ENCODE measurements at regions not wholly inside any gene's neighbourhood (a gene's known extent, or its start where the extent isn't known, plus 50 kb on each side); places are given as distances from the start of the nearest gene placed in this dataset.
"Not testable (repeated sequence)": the region's sequence is repeated elsewhere in the genome, so short reads cannot be mapped to it uniquely, and the experiment has no call there.

DNA sequence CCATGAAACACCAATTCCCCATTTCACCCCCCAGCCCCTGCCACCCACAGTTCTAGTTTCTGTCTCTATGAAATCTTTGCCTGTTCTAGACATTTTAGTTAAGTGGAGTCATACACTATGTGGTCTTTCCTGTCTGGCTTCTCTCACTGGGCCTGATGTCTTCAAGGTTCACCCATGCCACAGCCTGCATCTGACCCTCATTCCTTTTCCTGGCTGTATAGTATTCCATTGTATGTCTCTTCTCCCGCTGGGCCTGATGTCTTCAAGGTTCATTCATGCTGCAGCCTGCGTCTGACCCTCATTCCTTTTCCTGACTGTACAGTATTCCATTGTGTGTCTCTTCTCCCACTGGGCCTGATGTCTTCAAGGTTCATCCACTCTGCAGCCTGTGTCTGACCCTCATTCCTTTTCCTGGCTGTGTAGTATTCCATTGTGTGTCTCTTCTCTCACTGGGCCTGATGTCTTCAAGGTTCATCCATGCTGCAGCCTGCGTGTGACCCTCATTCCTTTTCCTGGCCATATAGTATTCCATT lies 191.7 kb downstream of the CRLF2 start:
- no peaks in the 10 kb centered on the region for H3K27me3 ChIP-seq (ENCODE audit: control insufficient read depth, low read length)
- H3F3A ChIP-seq (ENCODE audit: control insufficient read depth, insufficient read depth) = peaks cover 7% of the 10 kb centered on the region
- no peaks in the 10 kb centered on the region for H3K9me2 ChIP-seq (replicated peaks; ENCODE audit: control insufficient read depth, low read length)
- H3K4me2 ChIP-seq (ENCODE audit: low read length) = no peak overlapping the region
- H3K79me2 ChIP-seq (ENCODE audit: control insufficient read depth, low read length) = no peaks in the 10 kb centered on the region
- peaks cover 8% of the 10 kb centered on the region; the same call in 1 of the 2 replicates for H3K9me3 ChIP-seq (ENCODE audit: control insufficient read depth, insufficient read depth, low read length)
- H3K27ac ChIP-seq (ENCODE audit: low read depth, low read length) = no peak overlapping the region
- peaks cover 37% of the 10 kb centered on the region for H3K4me1 ChIP-seq (ENCODE audit: control insufficient read depth, low read length)
- no peak for TF ChIP-seq EZH2phosphoT487 (IDR thresholded peaks at IDR 0.05; ENCODE audit: borderline replicate concordance, low read length)
- no peak for TF ChIP-seq CTCF (IDR thresholded peaks at IDR 0.05; ENCODE audit: low read depth, low read length, poor library complexity, severe bottlenecking)
- no peak overlapping the region for H3K4me3 ChIP-seq (ENCODE audit: low read length)
- no peaks in the 10 kb centered on the region for H3K36me3 ChIP-seq (ENCODE audit: control insufficient read depth, low read length)
- no peaks in the 10 kb centered on the region for H4K20me1 ChIP-seq (ENCODE audit: control insufficient read depth, insufficient read depth, low read depth, low read length)

- H3K9me3 ChIP-seq (ENCODE audit: control insufficient read depth, insufficient read depth, low read length); H3K36me3 ChIP-seq (ENCODE audit: control insufficient read depth, low read length); H3K4me3 ChIP-seq (ENCODE audit: low read length): not testable (repeated sequence)
Observed at GRCh38 chrX:1016926-1017325, 195.5 kb downstream of the CRLF2 start.

GRCh38 chrX:1016281-1016680 lies 196.2 kb downstream of the CRLF2 start:
- not testable (repeated sequence) for H3K79me2 ChIP-seq (ENCODE audit: control insufficient read depth, low read length); H3K4me2 ChIP-seq (ENCODE audit: low read length); H3K4me3 ChIP-seq (ENCODE audit: low read length); H3K9me2 ChIP-seq (replicated peaks; ENCODE audit: control insufficient read depth, low read length); H3K27me3 ChIP-seq (ENCODE audit: control insufficient read depth, low read length); H3K9me3 ChIP-seq (ENCODE audit: control insufficient read depth, insufficient read depth, low read length); H3F3A ChIP-seq (ENCODE audit: control insufficient read depth, insufficient read depth); H3K27ac ChIP-seq (ENCODE audit: low read depth, low read length); H3K36me3 ChIP-seq (ENCODE audit: control insufficient read depth, low read length); H4K20me1 ChIP-seq (ENCODE audit: control insufficient read depth, insufficient read depth, low read depth, low read length)
- peaks cover 13% of the 10 kb centered on the region for H3K4me1 ChIP-seq (ENCODE audit: control insufficient read depth, low read length)

More at GRCh38 chrX:1016926-1017325, 195.5 kb downstream of the CRLF2 start:
- H3K79me2 ChIP-seq (ENCODE audit: control insufficient read depth, low read length); H3F3A ChIP-seq (ENCODE audit: control insufficient read depth, insufficient read depth); H3K9me2 ChIP-seq (replicated peaks; ENCODE audit: control insufficient read depth, low read length); H3K27ac ChIP-seq (ENCODE audit: low read depth, low read length); H3K27me3 ChIP-seq (ENCODE audit: control insufficient read depth, low read length); H3K4me2 ChIP-seq (ENCODE audit: low read length); H4K20me1 ChIP-seq (ENCODE audit: control insufficient read depth, insufficient read depth, low read depth, low read length): not testable (repeated sequence)
- H3K4me1 ChIP-seq (ENCODE audit: control insufficient read depth, low read length) = peaks cover 11% of the 10 kb centered on the region

DNA sequence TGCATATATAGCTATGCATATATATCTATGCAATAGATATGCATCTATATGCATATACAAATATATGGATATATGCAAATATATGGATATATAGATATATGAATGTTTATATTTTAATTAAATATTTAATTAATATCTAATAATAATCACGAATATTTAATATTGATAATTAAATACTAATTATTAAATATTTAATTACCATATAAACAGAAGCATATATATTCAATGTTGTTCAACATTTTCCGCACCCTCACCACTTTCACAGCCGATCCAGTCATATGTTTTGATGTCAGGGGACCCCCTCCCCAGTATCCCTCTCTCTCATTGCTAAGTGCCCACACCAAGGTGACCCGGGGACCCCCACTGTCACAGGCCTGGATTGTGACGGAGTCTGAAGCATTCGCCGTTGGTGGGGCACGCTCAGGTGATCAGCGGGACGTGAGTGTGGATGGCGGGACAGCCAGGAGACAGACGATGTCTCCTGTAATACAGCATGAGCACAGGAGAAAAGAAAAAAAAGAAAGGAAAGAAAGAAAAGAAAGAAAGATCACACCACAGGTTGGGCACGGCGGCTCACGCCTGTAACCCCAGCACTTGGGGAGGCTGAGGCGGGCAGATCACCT lies 199.7 kb downstream of the CRLF2 start:
- Histone ChIP-seq H3K4me2 (ENCODE audit: low read length) (no peak overlapping the region), H3K27ac (ENCODE audit: low read depth, low read length) (no peak overlapping the region), H3F3A (ENCODE audit: control insufficient read depth, insufficient read depth) (peaks cover 16% of the 10 kb centered on the region), H3K36me3 (ENCODE audit: control insufficient read depth, low read length) (no peaks in the 10 kb centered on the region), H3K9me3 (ENCODE audit: control insufficient read depth, insufficient read depth, low read length) (no peaks in the 10 kb centered on the region), H3K27me3 (ENCODE audit: control insufficient read depth, low read length) (no peaks in the 10 kb centered on the region), H3K79me2 (ENCODE audit: control insufficient read depth, low read length) (no peaks in the 10 kb centered on the region), H3K4me3 (ENCODE audit: low read length) (no peak overlapping the region), H3K9me2 (replicated peaks; ENCODE audit: control insufficient read depth, low read length) (no peaks in the 10 kb centered on the region), H4K20me1 (ENCODE audit: control insufficient read depth, insufficient read depth, low read depth, low read length) (no peaks in the 10 kb centered on the region), H3K4me1 (ENCODE audit: control insufficient read depth, low read length) (peaks cover 47% of the 10 kb centered on the region)
- TF ChIP-seq CTCF (IDR thresholded peaks at IDR 0.05; ENCODE audit: low read depth, low read length, poor library complexity, severe bottlenecking) = no peak
- TF ChIP-seq EZH2phosphoT487 (IDR thresholded peaks at IDR 0.05; ENCODE audit: borderline replicate concordance, low read length) = no peak

Data from DOHH2 (cell line).